MCF 10A (cell line): ENCODE measurements at regions not wholly inside any gene's neighbourhood (a gene's known extent, or its start where the extent isn't known, plus 50 kb on each side); places are given as distances from the start of the nearest gene placed in this dataset.

ENCODE experiments used
- BruUV-seq: library from RNA; stranded (reverse); fragments of 400-500 nt; replicated peaks from 2 replicates; lab custom pipeline; 2021; lab: Mats Ljungman, UMichigan
- CTCF ChIA-PET: fragments of 300-600 bp; sonication (Branson Sonifier 250); formaldehyde crosslinking; extraction: SDS; loops from one replicate; lab custom pipeline; 2021; ENCODE audit warnings: antibody characterized with exemption, inconsistent platforms; lab: Yijun Ruan, JAX
- POLR2A ChIA-PET: fragments of 300-600, 350-650 bp; sonication (Branson Sonifier 250); formaldehyde crosslinking; extraction: SDS; loops from one replicate; lab custom pipeline; 2020; ENCODE audit warnings: antibody characterized with exemption, inconsistent platforms; lab: Yijun Ruan, JAX
- DNase-seq: peaks from one replicate; pipeline ENCODE4 v3.0.0-alpha.2; 2018; ENCODE audit not compliant: unreplicated experiment
- H3K27ac Mint-ChIP-seq: one replicate; pipeline ENCODE4 v1.8.0; 2022; ENCODE audit warnings: mild to moderate bottlenecking, low read depth, mixed read lengths; ENCODE audit not compliant: unreplicated experiment
- H3K27me3 Mint-ChIP-seq: one replicate; pipeline ENCODE4 v1.8.0; 2022; ENCODE audit warnings: mixed read lengths; ENCODE audit not compliant: insufficient read depth, unreplicated experiment
- H3K36me3 Mint-ChIP-seq: one replicate; pipeline ENCODE4 v1.8.0; 2022; ENCODE audit warnings: mild to moderate bottlenecking, moderate library complexity, mixed read lengths; ENCODE audit not compliant: insufficient read depth, unreplicated experiment
- H3K4me1 Mint-ChIP-seq: one replicate; pipeline ENCODE4 v1.8.0; 2022; ENCODE audit warnings: mixed read lengths; ENCODE audit not compliant: insufficient read depth, unreplicated experiment
- H3K4me3 Mint-ChIP-seq: one replicate; pipeline ENCODE4 v1.8.0; 2022; ENCODE audit warnings: mild to moderate bottlenecking, moderate library complexity, mixed read lengths; ENCODE audit not compliant: unreplicated experiment
- H3K9me3 Mint-ChIP-seq: one replicate; pipeline ENCODE4 v1.8.0; 2022; ENCODE audit warnings: mixed read lengths; ENCODE audit not compliant: unreplicated experiment
- CTCF ChIP-seq: fragments of 200-600 bp; IDR thresholded peaks from one replicate; pipeline ENCODE4 v1.8.0; 2022; ENCODE audit warnings: antibody characterized with exemption, mild to moderate bottlenecking; ENCODE audit not compliant: unreplicated experiment
- intact Hi-C: fragments of 100-400 bp; cut with micrococcal nuclease; formaldehyde crosslinking; loops from 2 replicates; pipeline ENCODE4 v1.14.1; 2022

- no peak overlapping the region for H3K4me3 Mint-ChIP-seq
- no TSS peak for BruUV-seq
- peaks cover 7% of the 10 kb centered on the region for H3K36me3 Mint-ChIP-seq
- H3K4me1 Mint-ChIP-seq, result peaks cover 5% of the 10 kb centered on the region
- no peaks in the 10 kb centered on the region for H3K9me3 Mint-ChIP-seq
- no peak for DNase-seq
- intact Hi-C loops, result no loop called here
- ChIA-PET CTCF (interaction anchor here (0.5 to 3.7 kb wide), 5 partner anchors 14 to 95 kb away, joined by 3 to 46 read pairs (median 4); no protein-coding TSS in a partner anchor), POLR2A (no interaction called here)
- no peak for TF ChIP-seq CTCF
- H3K27ac Mint-ChIP-seq, result no peak overlapping the region
- H3K27me3 Mint-ChIP-seq, result no peaks in the 10 kb centered on the region
These were observed 77.3 kb upstream of the TEKT1 start for GRCh38 chr17:6908807-6909206.

DNA sequence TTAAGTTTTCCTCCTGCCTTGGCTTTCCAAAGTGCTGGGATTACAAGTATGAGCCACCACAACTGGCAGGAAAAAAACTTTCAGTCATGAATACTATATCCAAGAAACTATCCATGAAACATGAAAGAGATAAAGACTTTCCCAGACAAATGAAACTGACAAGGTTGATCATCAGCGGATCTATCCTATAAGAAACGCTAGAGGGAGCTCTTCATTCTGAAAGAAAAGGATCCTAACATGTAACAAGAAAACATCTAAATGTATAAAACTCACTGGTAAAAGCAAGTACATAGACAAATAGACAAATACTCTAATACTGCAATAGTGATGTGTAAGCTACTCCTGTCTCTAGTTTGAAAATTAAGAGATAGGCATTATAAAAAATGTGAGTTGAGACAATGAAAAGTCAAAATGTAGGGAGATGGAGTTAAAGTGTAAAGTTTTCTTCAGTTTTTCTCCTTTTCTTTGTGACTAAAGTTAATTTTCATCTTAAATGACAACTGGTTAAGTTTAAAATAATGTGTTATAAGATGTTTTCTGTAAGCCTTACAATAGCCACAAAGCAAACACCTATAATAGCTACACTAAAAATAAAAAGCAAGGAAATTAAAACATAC, 79.6 kb upstream of the TEKT1 start:
- Mint-ChIP-seq H3K27ac (no peak overlapping the region), H3K4me1 (peaks cover 5% of the 10 kb centered on the region), H3K4me3 (no peak overlapping the region), H3K9me3 (no peaks in the 10 kb centered on the region), H3K36me3 (peaks cover 17% of the 10 kb centered on the region), H3K27me3 (no peaks in the 10 kb centered on the region)
- CTCF ChIA-PET, result interaction anchor here (0.6 to 3.7 kb wide), 32 partner anchors 9 to 303 kb away, joined by 3 to 46 read pairs (median 4); partner anchors contain the start of genes ALOX12 and RNASEK
- intact Hi-C loops, result loop anchor here (1.0 kb wide), 3 partner anchors 68 to 245 kb away; no protein-coding TSS in a partner anchor
- peak; percentile 62 for DNase-seq
- peak; percentile 46 for TF ChIP-seq CTCF
- POLR2A ChIA-PET, result interaction anchor here (0.9 to 1.4 kb wide), 5 partner anchors 68 to 102 kb away, joined by 3 to 5 read pairs (median 4); partner anchors contain the start of gene RNASEK
- no TSS peak for BruUV-seq

DNA sequence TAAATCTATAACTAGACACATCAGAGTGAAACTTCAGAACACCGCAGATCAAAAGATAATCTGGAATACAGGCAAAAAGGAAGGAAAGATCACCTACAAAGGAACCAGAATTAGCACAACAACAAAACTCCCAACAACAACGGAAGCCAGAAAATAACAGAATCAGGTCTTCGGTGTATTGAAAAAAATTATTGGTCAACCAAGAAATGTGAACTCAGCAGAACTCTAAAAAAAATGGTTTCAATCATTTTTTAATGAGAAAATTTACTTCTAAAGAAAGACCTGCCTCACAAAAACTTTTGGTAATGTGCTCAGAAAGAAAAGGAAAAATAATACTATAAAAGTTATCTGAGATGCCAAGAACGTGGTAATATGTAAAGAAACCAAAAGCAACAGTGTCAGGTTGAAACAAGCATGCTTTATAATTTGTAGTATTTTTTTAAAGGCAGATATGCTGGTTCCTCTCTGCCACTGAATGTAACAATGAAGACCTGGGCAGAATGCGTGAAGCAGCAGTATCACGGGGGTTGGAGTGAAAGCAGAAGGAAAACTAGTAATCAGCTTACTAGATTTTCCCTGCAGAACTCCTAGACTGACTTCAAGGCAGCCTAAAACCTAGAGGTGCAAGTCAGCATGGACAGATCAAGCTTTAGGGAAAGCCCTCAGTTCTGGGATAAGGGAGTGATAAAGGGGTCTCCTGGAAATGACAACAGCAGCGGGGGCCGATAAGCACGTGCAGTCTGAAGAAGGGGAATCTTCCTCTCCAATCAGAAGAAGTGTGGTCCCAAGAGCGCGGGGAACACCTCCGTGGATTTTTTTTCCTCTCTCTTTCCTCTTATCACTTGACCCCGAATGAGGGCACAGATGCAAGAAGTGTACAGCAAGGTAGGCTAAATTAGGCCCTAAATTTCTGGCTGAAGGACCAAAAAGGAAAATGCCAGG, 80.9 kb upstream of the TEKT1 start:
- Mint-ChIP-seq H3K36me3 (peaks cover 14% of the 10 kb centered on the region), H3K4me3 (no peak overlapping the region), H3K9me3 (no peaks in the 10 kb centered on the region), H3K4me1 (peaks cover 2% of the 10 kb centered on the region), H3K27me3 (no peaks in the 10 kb centered on the region), H3K27ac (no peak overlapping the region)
- intact Hi-C loops, result no loop called here
- CTCF ChIA-PET, result interaction anchor here (0.6 to 1.4 kb wide), 6 partner anchors 18 to 109 kb away, joined by 3 to 5 read pairs (median 4); no protein-coding TSS in a partner anchor
- POLR2A ChIA-PET, result interaction anchor here (0.6 kb wide), 1 partner anchor 126 kb away, joined by 3 read pairs; no protein-coding TSS in a partner anchor
- DNase-seq, result no peak
- BruUV-seq, result no TSS peak
- TF ChIP-seq CTCF, result no peak
